ENCODE measurements at regions not wholly inside any gene's neighbourhood (a gene's known extent, or its start where the extent isn't known, plus 50 kb on each side); places are given as distances from the start of the nearest gene placed in this dataset.

- no peak for TF ChIP-seq CTCF (IDR thresholded peaks at IDR 0.05)
- TF ChIP-seq POLR2A (IDR thresholded peaks at IDR 0.05): no peak
Observed at GRCh38 chr9:95815961-95816360, 59.5 kb upstream of the ERCC6L2 start.
